Ishikawa (cell line): ENCODE measurements at regions not wholly inside any gene's neighbourhood (a gene's known extent, or its start where the extent isn't known, plus 50 kb on each side); places are given as distances from the start of the nearest gene placed in this dataset.

Experiments used
- CEBPB ChIP-seq: IDR thresholded peaks from 2 replicates; pipeline ENCODE4 v1.6.1; 2012
- CREB1 ChIP-seq: IDR thresholded peaks from 2 replicates; pipeline ENCODE4 v1.6.1; 2012; ENCODE audit warnings: low read depth
- EGR1 ChIP-seq: IDR thresholded peaks from 2 replicates; pipeline ENCODE4 v1.6.1; 2012
- EP300 ChIP-seq: IDR thresholded peaks from 2 replicates; pipeline ENCODE4 v1.6.1; 2012; ENCODE audit warnings: borderline replicate concordance
- FOXM1 ChIP-seq: IDR thresholded peaks from 2 replicates; pipeline ENCODE4 v1.6.1; 2012; ENCODE audit warnings: low read depth, borderline replicate concordance
- MAX ChIP-seq: IDR thresholded peaks from 2 replicates; pipeline ENCODE4 v1.6.1; 2012
- NFIC ChIP-seq: IDR thresholded peaks from 2 replicates; pipeline ENCODE4 v1.6.1; 2012
- RAD21 ChIP-seq: IDR thresholded peaks from 2 replicates; pipeline ENCODE4 v1.6.1; 2012; ENCODE audit warnings: low read depth
- REST ChIP-seq: IDR thresholded peaks from 2 replicates; pipeline ENCODE4 v1.6.1; 2012; ENCODE audit warnings: low read depth, mild to moderate bottlenecking
- TCF12 ChIP-seq: IDR thresholded peaks from 2 replicates; pipeline ENCODE4 v1.6.1; 2012; ENCODE audit warnings: low read depth
- TEAD4 ChIP-seq: IDR thresholded peaks from 2 replicates; pipeline ENCODE4 v1.6.1; 2012
- USF1 ChIP-seq: IDR thresholded peaks from 2 replicates; pipeline ENCODE4 v1.6.1; 2012
- YY1 ChIP-seq: IDR thresholded peaks from 2 replicates; pipeline ENCODE4 v1.6.1; 2012; ENCODE audit warnings: low read depth

GRCh38 chr2:10245021-10245420 is 57.7 kb upstream of the HPCAL1 start:
- no peak for TF ChIP-seq RAD21
- no peak for TF ChIP-seq MAX
- TF ChIP-seq EP300 = no peak
- no peak for TF ChIP-seq FOXM1
- TF ChIP-seq CREB1 = no peak
- no peak for TF ChIP-seq EGR1
- no peak for TF ChIP-seq REST
- TF ChIP-seq CEBPB = no peak
- no peak for TF ChIP-seq NFIC
- TF ChIP-seq YY1 = no peak
- no peak for TF ChIP-seq USF1
- TF ChIP-seq TEAD4 = no peak
- no peak for TF ChIP-seq TCF12
